ENCODE measurements at regions not wholly inside any gene's neighbourhood (a gene's known extent, or its start where the extent isn't known, plus 50 kb on each side); places are given as distances from the start of the nearest gene placed in this dataset.

DNA sequence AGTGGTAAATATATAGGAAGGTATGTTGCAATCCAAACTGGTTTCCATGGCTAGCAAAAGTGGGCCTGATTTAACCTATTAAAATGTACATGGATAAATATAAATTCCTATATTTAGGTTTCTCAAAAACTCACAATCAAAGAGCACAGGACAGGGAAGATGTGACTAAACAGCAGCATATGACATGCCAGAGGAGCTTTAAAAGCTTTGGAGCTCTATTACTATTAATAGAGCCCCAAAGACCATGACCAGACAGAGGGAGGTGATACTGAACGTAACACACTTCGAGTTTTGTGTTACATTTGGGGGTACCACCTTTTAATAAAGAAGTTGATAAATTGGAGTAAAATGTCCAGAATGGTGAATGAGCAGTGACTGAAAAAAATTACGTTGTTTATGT lies 179.5 kb upstream of the SLC14A2 start:
- intact Hi-C loops (cut with micrococcal nuclease): no loop called here
- Histone ChIP-seq H3K4me3 (ENCODE audit: insufficient read depth, low read depth, low read length) (no peak overlapping the region), H3K4ac (ENCODE audit: low read depth, low read length) (no peak overlapping the region), H3K4me2 (ENCODE audit: low read depth, low read length) (no peak overlapping the region), H3K56ac (ENCODE audit: extremely low read depth, insufficient read depth, low read length) (no peak overlapping the region), H3K36me3 (ENCODE audit: control insufficient read depth, insufficient read depth, low read length) (no peaks in the 10 kb centered on the region), H3K23ac (ENCODE audit: low read depth, low read length) (no peak overlapping the region), H3K27me3 (ENCODE audit: control insufficient read depth, insufficient read depth, low read length) (peaks cover 2% of the 10 kb centered on the region; the same call in 1 of the 2 replicates), H3K27ac (ENCODE audit: insufficient read depth, low read length) (no peak overlapping the region), H4K20me1 (ENCODE audit: insufficient read depth, low read length) (no peaks in the 10 kb centered on the region), H2BK5ac (ENCODE audit: low read depth, low read length, poor library complexity, severe bottlenecking) (no peak overlapping the region), H4K8ac (ENCODE audit: low read depth in 2 of 2, low read length in 2 of 2) (no peak overlapping the region), H3K9me3 (ENCODE audit: control insufficient read depth, insufficient read depth, low read length) (no peaks in the 10 kb centered on the region), H2BK120ac (ENCODE audit: low read depth, low read length) (no peak overlapping the region), H2BK20ac (ENCODE audit: low read depth, low read length) (no peak overlapping the region), H3K9me1 (ENCODE audit: insufficient read depth, low read length) (no peaks in the 10 kb centered on the region), H2AK9ac (replicated peaks; ENCODE audit: low read depth, low read length, poor library complexity) (no peak overlapping the region), H4K5ac (ENCODE audit: low read depth, low read length) (no peak overlapping the region), H3K9ac (ENCODE audit: low read depth, low read length) (no peak overlapping the region), H4K91ac (ENCODE audit: insufficient read depth, low read depth, low read length) (no peak overlapping the region), H2AFZ (replicated peaks; ENCODE audit: low read length, poor library complexity) (no peak overlapping the region), H3K4me1 (ENCODE audit: control insufficient read depth, insufficient read depth, low read length) (no peaks in the 10 kb centered on the region), H2BK15ac (ENCODE audit: low read depth, low read length) (no peak overlapping the region), H3K18ac (ENCODE audit: low read depth, low read length) (no peak overlapping the region), H3K79me1 (ENCODE audit: low read depth in 1 of 2, low read length in 2 of 2) (no peaks in the 10 kb centered on the region), H2AK5ac (ENCODE audit: low read depth, low read length) (no peak overlapping the region), H3K14ac (replicated peaks; ENCODE audit: low read depth, low read length) (no peak overlapping the region)
- BruUV-seq (replicated peaks): no TSS peak
- in situ Hi-C loops (cut with MboI; ENCODE audit: low sequenced_read_pairs): no loop called here
- no peak for TF ChIP-seq CHD1 (IDR thresholded peaks at IDR 0.05; ENCODE audit: low read depth, low read length)
- no peak for TF ChIP-seq RAD21 (IDR thresholded peaks at IDR 0.05; ENCODE audit: low read length)
- TF ChIP-seq MAZ (IDR thresholded peaks at IDR 0.05; ENCODE audit: borderline replicate concordance, low read depth, low read length): no peak
- TF ChIP-seq FOS (IDR thresholded peaks at IDR 0.05; ENCODE audit: low read depth, low read length): no peak
- TF ChIP-seq, protein P1, sequence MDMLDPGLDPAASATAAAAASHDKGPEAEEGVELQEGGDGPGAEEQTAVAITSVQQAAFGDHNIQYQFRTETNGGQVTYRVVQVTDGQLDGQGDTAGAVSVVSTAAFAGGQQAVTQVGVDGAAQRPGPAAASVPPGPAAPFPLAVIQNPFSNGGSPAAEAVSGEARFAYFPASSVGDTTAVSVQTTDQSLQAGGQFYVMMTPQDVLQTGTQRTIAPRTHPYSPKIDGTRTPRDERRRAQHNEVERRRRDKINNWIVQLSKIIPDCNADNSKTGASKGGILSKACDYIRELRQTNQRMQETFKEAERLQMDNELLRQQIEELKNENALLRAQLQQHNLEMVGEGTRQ (IDR thresholded peaks at IDR 0.05; ENCODE audit: low read depth, low read length): no peak
- TF ChIP-seq RCOR1 (IDR thresholded peaks at IDR 0.05; ENCODE audit: insufficient replicate concordance, low read length): no peak
- no peak for TF ChIP-seq CEBPB (IDR thresholded peaks at IDR 0.05; ENCODE audit: low read depth, low read length)
- TF ChIP-seq SMC3 (IDR thresholded peaks at IDR 0.05; ENCODE audit: low read depth, low read length): no peak
- no peak for TF ChIP-seq RFX5 (IDR thresholded peaks at IDR 0.05; ENCODE audit: low read depth, low read length)
- TF ChIP-seq MXI1 (IDR thresholded peaks at IDR 0.05; ENCODE audit: borderline replicate concordance, low read depth, low read length): no peak
- no peak for TF ChIP-seq POLR2A (IDR thresholded peaks at IDR 0.05; ENCODE audit: low read depth, low read length)
- no peak for TF ChIP-seq BHLHE40 (IDR thresholded peaks at IDR 0.05; ENCODE audit: low read depth, low read length)
- no peak for DNase-seq
- WGBS, 2 experiments (ENCODE audit: extremely low coverage in 2 of 2, insufficient read length in 1 of 2): no CpG with 5 or more reads among the region's 3 CpGs
- ATAC-seq (ENCODE audit: low read depth): no peak
- ChIA-PET POLR2A (ENCODE audit: unreplicated experiment) (no interaction called here), CTCF (interaction anchor here (0.6 kb wide), 2 partner anchors 280 to 597 kb away, joined by 3 read pairs; no protein-coding TSS in a partner anchor)
- dilution Hi-C loops (cut with HindIII; ENCODE audit: low sequenced_read_pairs, unreplicated experiment): no loop called here

Measured in IMR-90 (cell line).